Prostate gland (tissue), 2 donors: ENCODE measurements at regions not wholly inside any gene's neighbourhood (a gene's known extent, or its start where the extent isn't known, plus 50 kb on each side); places are given as distances from the start of the nearest gene placed in this dataset.

Experiments used
- CTCF ChIP-seq, 4 experiments: fragments of 200-600 bp in 2 of 4; fragments of 450-650 bp in 2 of 4; sonication (generic) in 2 of 4; IDR thresholded peaks; 1 replicate in 3 of 4; 2 replicates in 1 of 4; pipeline ENCODE4 v1.5.1; 2016 to 2019; ENCODE audit warnings: antibody characterized with exemption in 4 of 4, mild to moderate bottlenecking in 2 of 4, moderate library complexity in 2 of 4
- POLR2A ChIP-seq: fragments of 450-650 bp; IDR thresholded peaks from one replicate; pipeline ENCODE4 v1.6.1; 2016; ENCODE audit warnings: antibody characterized with exemption, mild to moderate bottlenecking

GRCh38 chr10:118851062-118852035 is 96.6 kb upstream of the CACUL1 start:
- no peak for TF ChIP-seq CTCF (IDR thresholded peaks at IDR 0.05)
- no peak for TF ChIP-seq POLR2A
